HG02623 (cell line): ENCODE measurements at regions not wholly inside any gene's neighbourhood (a gene's known extent, or its start where the extent isn't known, plus 50 kb on each side); places are given as distances from the start of the nearest gene placed in this dataset.

ENCODE experiments used
- ATAC-seq: cut with Tn5 transposase; IDR thresholded peaks from one replicate; pipeline ENCODE4 v1.9.1; 2021; ENCODE audit warnings: moderate library complexity; ENCODE audit not compliant: unreplicated experiment

DNA sequence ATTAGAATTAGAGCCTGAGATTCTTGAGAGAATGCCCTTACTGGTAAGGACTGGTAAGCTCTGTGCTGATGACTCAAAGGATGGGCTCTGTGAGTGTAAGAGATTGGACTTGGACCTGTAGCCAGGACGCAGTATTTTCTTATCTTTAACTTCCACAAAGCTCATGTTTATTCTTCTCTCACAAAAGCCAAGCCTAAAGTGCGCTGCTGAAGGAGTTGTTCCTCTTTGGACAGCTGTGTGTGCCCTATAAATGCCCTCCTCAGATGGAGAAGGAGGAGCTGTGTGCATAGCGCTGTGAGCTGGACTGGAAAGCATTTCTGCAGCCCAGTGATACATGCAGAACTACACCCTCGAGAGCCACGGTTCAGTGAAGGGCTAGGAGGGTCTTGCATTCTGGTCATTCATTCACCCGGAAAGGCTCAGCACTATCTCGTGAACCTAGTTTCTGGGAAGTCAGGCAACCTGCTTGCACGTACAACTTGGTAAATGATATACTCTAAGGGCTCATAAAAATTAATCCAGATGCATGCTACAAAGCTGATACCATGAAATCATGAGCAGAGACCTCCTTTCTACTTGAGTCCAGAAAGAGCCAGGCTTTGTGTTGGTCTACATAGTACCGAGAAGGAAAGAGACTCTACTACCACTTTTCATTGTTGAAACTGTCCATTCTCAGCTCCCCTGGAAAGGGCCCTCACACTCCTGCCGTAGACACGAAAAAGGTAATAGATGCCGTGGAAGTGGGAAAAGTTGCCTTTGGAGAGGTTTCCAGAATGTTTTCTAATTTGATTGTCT lies 103.0 kb upstream of the TBL1XR1 start:
- ATAC-seq = peak; percentile 60

DNA sequence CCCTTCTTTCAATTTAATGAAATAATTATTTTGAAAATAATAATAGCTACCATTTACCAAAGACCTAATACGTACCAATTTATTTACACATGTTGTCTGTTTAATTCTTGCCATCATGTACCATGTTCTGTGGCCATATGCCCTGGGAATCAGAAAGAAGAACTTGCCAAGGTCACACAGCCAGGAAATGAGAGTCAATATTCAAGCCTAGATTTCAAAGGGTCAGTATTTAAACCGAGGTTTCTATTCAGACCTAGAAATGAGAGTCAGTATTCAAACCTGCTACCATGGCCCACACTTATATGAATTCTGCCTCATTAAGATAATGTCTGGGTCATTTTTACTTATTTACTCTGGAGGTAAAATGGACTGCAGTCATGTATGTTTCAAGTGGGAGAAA lies 103.6 kb upstream of the TBL1XR1 start:
- ATAC-seq = no peak

DNA sequence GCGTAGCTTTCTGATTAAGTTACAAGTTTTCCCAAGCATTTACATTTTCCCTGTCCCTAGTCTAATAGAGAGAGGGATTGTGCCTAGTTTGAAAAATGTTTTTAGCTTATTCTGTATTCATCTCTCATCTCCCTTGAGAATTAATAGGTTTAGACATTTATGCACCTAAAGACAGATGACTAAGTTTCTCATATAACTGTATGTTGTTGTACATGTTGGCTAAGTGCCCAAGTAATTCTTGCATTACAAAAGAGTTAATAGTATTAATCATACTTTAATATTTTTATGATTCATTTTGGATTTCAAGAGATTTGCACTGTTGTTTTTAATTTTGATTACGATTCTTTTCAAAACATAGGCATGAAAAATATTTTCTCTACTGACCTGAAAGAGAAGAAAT lies 109.0 kb upstream of the TBL1XR1 start:
- no peak for ATAC-seq

DNA sequence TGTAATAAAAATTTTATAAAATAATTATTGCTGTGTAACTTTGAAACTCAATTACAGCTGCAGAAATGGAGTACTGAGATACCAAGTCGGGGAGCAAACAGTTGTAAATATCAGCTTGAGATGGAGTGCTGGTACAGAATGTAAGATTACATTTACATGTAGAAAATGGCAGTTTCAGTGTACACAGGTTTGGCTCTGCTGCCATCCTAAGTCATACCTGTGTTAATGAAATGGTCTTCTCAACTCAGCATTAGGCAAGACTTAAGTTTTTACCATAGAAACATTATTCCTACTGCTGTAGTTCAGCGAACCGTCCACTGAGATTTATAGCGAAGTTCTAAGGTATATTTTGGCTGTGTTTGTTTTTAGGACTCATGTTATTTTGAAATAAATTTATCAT lies 110.1 kb upstream of the TBL1XR1 start:
- ATAC-seq = no peak

DNA sequence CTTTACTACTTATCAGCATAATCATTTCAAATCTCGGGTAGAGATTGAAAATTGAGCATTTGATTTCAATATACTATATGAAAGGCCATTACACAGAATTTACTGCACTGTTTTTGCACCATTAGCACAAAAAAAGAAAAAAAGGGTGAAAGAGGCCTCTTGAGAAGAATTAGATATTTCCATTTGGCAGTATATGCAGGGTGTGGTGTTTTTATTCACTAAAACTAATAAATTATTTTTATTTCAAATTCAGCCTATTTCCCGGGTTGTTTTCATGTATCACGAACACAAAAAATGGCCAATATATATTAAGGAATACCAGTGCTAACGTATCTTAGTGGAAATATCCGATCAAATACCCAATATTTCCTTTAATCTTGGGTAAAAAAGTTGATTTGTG lies 110.5 kb upstream of the TBL1XR1 start:
- no peak for ATAC-seq

DNA sequence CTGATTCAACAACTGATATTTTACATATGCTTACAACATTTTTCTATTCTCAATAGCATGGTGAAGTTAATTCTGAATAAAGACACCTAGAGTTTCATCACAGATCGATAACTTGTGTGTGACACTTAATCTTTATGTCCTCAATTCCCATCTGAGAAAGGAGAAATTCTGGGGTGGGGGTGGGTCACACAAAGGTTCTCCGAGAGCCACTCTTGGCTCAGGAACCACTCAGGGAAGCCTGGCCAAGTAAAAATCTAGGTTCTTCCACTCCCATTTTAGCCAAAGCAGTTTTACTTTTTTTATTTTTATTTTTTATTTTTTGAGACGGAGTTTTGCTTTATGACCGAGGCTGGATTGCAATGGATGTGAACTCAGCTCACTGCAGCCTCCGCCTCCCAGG lies 111.0 kb upstream of the TBL1XR1 start:
- no peak for ATAC-seq

DNA sequence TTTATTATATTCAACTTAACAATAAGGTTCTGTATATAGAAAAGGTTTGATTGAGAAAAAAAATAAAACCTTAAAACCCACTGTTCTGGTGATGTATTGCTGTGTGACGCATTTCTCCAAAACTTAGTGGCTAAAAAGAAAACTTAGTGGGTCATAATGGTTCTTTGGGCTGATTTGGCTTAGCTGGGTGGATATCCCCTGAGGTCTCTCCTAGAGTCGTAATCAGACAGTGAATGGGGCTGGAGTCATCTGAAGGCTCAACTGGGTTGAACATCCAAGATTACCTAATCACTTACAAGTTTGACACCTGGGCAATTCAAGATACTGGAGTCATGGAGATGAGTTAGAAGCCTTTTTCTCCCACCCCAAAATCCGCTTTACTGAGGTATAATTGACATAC lies 111.6 kb upstream of the TBL1XR1 start:
- ATAC-seq = no peak

DNA sequence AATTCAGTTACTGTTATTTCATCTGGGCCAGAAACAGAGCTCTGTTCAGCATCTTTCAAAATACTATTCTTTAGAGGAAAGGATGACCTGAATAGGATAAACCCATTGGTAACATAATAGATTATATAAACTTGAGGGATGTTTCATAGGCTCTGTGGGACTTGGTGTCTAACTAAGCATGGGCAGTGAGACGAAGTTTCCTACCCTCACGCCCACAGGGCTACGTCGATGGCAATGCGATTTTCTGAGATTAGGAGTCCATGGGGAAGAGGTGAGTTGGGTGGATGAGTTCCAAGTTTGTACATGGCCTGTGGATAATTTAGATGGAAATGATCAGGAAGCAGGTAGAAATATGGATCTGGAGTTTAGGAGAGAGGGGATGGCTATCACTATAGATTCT lies 115.2 kb upstream of the TBL1XR1 start:
- ATAC-seq = no peak

DNA sequence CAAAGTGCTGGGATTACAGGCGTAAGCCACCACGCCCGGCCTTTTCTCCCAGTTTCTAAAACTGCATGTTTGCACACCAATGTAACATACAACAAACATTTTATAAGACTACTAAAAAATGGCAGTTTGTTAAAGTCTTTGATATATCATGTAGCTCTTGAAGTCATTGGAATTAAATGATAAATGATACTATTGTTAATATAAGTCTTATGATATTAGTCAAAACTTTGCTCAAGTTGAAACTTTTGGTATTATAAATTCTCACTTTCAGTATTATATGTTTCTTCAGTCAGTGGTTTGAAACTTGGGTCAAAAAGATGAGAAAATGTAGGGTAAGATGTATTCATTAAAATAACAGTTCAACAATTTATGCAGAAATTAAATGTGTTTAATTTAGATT lies 117.6 kb upstream of the TBL1XR1 start:
- peak; percentile 68 for ATAC-seq

DNA sequence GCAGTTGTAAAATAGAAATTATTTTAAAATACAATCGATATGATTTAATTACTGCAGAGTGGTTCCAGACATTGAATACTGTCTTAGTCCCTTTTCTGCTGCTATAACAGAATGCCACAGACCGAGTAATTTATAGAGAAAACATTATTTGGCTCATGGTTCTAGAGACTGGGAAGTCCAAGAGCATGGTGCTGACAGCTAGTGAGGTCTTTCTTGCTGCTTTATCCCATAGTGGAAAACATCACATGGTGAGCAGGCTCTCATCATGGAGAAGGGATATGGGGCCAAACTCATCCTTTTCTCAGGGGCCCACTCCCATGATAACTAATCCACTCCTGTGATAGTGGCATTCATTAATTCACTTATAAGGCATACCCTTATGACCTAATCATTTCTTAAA lies 120.0 kb upstream of the TBL1XR1 start:
- no peak for ATAC-seq

DNA sequence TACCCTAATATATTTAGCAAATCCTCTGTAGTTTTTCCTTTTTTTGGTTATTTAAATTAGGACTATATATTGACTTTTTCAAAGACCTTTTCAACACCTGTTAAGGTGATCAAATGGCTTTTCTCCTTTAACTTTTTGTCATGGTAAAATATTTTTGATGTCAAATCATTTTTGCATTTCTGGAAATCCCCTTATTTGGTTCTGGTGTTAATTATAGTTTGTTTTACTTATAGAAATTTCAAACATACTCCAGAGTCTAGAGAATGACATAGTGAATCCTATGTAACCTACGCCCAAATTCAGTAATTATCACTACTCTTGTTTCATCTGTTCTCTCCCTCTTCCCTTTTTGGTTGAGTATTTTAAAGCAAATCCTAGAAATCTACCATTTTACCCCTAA lies 121.3 kb upstream of the TBL1XR1 start:
- ATAC-seq = no peak

DNA sequence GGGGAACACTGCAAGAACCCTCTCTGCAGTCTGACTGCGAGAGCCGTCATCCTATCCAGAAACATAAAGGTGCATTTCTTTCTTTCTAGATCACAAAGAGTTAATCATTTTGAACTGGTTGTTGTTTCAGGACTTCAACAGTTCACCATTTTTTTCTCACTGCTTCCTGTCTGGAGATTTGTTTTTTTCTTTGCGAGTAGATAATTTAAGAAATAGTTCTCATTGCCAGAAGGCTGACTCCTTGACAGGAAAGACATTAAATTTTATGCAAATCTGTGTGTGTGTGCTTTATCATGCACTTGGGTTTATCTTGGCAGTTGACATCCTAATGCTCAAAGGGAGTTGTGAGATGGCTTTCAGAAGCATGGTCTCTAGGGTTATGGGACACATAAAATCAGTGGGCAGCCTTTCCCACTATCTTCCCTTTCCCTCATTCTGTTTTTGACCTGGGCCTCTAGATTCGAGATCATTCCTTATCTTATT lies 123.5 kb upstream of the TBL1XR1 start:
- peak; percentile 40 for ATAC-seq

DNA sequence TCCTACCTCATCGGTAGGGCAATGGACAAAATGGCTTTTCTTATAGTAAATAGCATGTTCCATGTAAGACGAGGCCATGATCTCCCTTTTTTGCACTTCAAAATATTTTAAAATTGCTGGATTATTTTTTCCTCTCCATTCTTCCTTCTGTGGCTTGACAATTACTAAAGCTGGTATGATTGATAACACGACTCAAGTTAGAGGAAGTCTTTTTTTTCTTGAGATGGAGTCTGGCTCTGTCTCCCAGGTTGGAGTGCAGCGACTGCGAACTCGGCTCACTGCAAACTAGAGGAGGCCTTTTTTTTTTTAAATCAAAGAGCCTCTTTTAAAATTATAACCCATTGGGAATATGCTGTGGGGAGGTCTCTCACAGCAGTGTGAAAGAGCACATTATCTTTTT lies 124.5 kb upstream of the TBL1XR1 start:
- ATAC-seq = no peak

DNA sequence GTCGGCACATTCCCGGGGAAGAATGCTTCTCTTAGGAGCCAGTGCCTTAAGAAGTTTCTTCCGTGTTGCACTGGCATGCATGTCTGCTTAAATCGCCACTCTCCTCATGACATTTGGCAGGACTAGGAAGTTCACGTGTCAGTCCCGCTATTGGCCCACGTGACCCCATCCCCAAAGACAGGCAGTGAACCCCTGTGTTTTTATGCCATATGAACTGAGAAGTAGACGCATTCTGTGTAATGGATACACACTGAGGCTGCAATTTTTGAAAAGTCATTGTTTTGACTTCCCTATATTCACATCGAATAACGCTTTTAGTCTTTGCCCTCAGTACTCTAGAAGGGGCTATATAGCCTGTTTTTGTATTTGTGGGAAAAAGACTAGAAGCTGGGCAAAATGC lies 125.6 kb upstream of the TBL1XR1 start:
- ATAC-seq = no peak

DNA sequence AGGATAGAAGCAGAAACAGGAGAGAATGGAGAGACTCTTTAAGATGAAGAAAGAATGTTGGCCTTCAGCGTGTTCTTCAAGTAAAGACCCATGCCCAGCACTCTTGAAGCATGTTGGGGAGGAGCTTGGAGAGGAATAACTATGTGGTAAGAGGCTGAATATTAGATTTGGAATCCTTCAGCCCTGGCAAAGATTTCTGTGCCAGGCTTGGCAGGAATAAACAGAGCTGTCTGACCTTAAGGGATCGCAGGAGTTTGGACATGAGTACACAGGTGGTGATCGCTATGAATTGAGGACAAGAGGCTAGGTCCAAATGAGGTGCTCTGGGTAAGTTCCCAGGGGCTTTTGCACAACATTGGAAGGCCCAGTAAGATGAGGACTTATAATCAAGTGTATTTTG lies 132.6 kb upstream of the TBL1XR1 start:
- no peak for ATAC-seq

DNA sequence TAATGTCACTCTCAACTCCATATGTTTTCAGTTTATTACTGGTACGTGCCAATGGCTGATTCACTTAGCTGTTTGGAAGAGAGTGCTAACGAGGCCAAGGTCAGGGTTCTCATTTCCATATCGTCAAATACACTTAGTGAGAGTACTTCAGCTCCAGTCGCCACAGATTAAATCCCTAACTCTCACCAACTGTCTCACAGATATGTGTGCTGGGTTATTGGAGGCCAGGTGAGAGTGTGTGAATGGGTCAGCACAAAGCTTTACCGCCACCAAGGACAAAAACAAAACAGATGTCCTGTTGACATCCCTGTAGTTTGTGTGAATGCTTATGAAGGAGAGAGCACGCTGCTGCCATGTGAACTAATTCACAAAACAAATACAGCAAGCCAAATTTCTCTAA lies 133.5 kb upstream of the TBL1XR1 start:
- no peak for ATAC-seq

DNA sequence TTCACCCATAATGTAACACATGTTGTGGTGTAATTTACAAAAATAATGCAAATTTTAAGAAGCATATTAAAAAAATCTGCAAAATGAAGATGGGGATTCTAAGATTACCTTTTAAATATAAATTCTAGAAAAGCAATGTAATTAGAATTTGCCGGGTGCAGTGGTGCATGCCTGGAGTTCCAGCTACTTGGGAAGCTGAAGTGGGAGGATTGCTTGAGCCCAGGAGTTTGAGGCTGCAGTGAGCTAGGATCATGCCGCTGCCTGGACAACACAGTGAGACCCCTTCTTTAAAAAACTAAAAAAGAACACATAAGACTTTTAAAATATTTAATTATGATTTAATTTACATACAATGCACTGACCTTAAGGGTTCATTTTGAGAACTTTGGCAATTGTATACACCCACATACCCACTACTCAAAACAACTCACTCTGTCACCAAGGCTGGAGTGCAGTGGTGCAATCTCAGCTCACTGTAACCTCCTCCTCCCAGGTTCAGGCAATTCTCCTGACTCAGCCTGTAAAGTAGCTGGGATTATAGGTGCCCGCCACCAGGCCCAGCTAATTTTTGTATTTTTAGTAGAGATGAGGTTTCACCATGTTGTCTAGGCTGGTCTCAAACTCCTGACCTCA lies 134.0 kb upstream of the TBL1XR1 start:
- no peak for ATAC-seq

DNA sequence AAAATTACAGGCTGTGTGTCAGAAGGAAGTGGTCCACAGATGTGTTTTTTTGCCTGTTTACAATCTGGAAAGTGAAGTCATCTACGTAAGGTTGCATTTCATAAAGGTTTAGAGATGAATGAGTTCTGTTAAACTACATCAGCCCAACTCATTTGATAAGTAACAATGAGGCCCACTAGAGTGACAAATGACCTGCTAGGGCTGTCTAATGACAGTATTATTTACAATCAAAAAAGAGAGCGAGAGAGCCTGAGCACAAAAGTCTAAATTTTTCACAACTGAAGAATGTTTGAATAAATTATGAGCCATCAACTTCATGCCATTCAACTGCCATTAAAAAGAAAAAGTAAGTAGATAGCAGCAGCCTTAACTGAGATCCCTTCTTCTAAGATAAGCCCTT lies 135.7 kb upstream of the TBL1XR1 start:
- ATAC-seq = no peak

DNA sequence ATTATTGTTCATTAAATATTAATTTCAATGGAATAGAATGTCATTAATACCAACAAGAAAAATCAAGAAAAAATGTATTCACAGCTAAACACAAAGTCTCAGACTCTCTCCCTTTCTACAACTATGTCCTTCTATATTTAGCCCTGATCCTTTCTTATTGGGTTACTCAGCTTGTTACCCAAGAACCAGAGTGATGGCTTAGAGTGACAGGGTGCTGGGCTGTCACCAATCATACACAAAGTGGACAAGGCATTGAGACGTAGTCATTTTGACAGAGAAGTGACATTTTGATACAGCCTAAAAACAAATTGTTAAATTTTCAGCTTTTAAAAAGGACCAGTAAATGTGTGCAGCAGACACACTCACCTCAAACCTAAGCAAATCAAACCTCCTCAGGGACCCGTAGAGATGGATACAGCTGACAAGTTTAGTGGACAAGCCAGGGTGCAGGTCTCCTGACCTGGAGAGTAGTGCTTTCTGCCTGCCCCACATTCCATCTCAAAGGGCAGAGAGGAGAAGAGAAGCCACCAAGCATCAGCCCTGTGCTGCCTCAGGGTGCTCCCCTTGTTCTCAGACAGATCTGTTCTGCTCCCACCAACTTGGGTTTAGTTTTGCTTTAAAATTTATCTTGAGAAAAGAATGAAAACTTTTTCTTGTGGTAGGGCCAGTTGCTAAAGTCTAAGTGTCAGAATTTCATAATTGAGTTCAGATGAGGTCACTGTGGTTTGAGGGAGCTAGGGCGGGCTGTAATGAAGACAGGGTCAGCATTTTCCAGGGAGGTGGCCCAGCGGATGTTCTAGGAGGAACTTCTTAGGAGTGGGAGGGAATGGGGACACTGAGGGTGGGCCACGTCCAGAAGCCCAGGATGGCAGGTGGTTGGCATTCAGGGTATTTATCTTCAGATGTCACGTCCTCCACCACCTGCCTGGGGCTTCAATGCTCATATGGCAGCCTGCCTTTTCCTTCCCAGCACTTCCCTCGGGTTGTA lies 136.5 kb upstream of the TBL1XR1 start:
- no peak for ATAC-seq

DNA sequence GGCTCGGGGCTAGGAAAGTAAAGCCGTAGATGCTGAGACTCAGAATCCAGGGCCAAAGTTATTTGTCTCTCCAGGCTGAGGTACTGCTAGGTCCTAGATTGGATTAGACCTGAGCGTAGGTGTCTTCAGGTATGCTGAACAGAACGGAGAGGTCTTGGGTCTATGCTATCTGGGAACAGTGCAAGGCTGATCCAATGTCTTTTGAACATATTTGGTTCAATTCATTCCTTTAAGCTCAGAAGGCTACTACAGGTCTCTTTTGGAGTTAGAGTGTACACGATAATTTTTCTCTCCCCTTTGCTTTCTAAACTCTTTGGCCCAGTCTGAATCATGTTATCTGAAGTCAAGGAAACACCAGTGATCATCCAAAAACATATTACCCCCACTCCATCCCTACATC lies 137.5 kb upstream of the TBL1XR1 start:
- no peak for ATAC-seq

DNA sequence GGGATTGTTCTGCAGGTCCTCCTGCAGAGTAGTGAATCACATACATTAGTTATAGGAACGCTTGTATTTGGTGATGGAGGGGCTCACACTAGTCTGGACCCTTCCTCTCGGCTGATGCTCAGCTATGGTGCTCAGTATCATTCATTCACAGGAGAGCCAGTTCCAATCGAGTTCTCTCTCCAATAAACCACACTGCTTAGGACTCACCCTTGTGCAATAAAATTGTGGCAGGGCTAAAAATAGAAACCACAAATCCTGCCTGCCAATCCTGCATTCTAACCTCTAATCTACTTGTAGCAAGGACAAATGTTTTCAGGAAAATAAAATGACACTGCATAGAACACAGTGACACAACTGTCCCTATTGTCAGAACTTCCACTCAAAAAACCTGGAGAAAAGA lies 138.4 kb upstream of the TBL1XR1 start:
- no peak for ATAC-seq
